Skeletal muscle satellite cell (primary cell): ENCODE measurements at regions not wholly inside any gene's neighbourhood (a gene's known extent, or its start where the extent isn't known, plus 50 kb on each side); places are given as distances from the start of the nearest gene placed in this dataset.

Experiments used
- H3K27me3 ChIP-seq: 2 replicates; pipeline ENCODE4 v1.7.0; 2013; ENCODE audit warnings: low read length; ENCODE audit not compliant: control insufficient read depth, insufficient read depth
- H3K36me3 ChIP-seq: 2 replicates; pipeline ENCODE4 v1.7.0; 2013; ENCODE audit warnings: mild to moderate bottlenecking, control low read depth, low read length; ENCODE audit not compliant: insufficient read depth
- H3K4me1 ChIP-seq: 2 replicates; pipeline ENCODE4 v1.7.0; 2013; ENCODE audit warnings: low read length; ENCODE audit not compliant: control insufficient read depth, insufficient read depth
- H3K4me2 ChIP-seq: 2 replicates; pipeline ENCODE4 v1.7.0; 2013; ENCODE audit warnings: mild to moderate bottlenecking, low read length
- H3K4me3 ChIP-seq: 2 replicates; pipeline ENCODE4 v1.7.0; 2013; ENCODE audit warnings: low read length
- H3K9ac ChIP-seq: 2 replicates; pipeline ENCODE4 v1.7.0; 2013; ENCODE audit warnings: mild to moderate bottlenecking, low read depth, low read length, moderate library complexity
- H3K9me3 ChIP-seq: replicated peaks from 2 replicates; pipeline ENCODE4 v1.7.0; 2013; ENCODE audit warnings: mild to moderate bottlenecking, control low read depth, low read length

GRCh38 chr4:3679851-3680311 is 86.3 kb upstream of the ADRA2C start:
- no peak overlapping the region for H3K4me2 ChIP-seq
- no peak overlapping the region for H3K4me3 ChIP-seq
- H3K9me3 ChIP-seq: no peaks in the 10 kb centered on the region
- no peaks in the 10 kb centered on the region for H3K36me3 ChIP-seq
- H3K9ac ChIP-seq: no peak overlapping the region
- peaks cover 3% of the 10 kb centered on the region for H3K4me1 ChIP-seq
- peaks cover 22% of the 10 kb centered on the region for H3K27me3 ChIP-seq

GRCh38 chr4:3679071-3679825 is 86.9 kb upstream of the ADRA2C start:
- Histone ChIP-seq H3K9me3 (no peaks in the 10 kb centered on the region), H3K27me3 (peaks cover 22% of the 10 kb centered on the region), H3K4me2 (no peak overlapping the region), H3K9ac (no peak overlapping the region), H3K4me3 (no peak overlapping the region), H3K4me1 (peaks cover 3% of the 10 kb centered on the region), H3K36me3 (no peaks in the 10 kb centered on the region)

GRCh38 chr4:3677748-3678070 is 88.5 kb upstream of the ADRA2C start:
- Histone ChIP-seq H3K27me3 (peaks cover 27% of the 10 kb centered on the region), H3K4me2 (no peak overlapping the region), H3K36me3 (no peaks in the 10 kb centered on the region), H3K9me3 (no peaks in the 10 kb centered on the region), H3K9ac (no peak overlapping the region), H3K4me3 (no peak overlapping the region), H3K4me1 (peaks cover 3% of the 10 kb centered on the region)

GRCh38 chr4:3676907-3677747 is 89.1 kb upstream of the ADRA2C start:
- Histone ChIP-seq H3K36me3 (no peaks in the 10 kb centered on the region), H3K9me3 (no peaks in the 10 kb centered on the region), H3K4me2 (no peak overlapping the region), H3K27me3 (peaks cover 27% of the 10 kb centered on the region), H3K4me1 (peaks cover 3% of the 10 kb centered on the region), H3K4me3 (no peak overlapping the region), H3K9ac (no peak overlapping the region)

- Histone ChIP-seq H3K4me1 (peaks cover 3% of the 10 kb centered on the region), H3K9me3 (no peaks in the 10 kb centered on the region), H3K4me3 (no peak overlapping the region), H3K9ac (no peak overlapping the region), H3K36me3 (no peaks in the 10 kb centered on the region), H3K27me3 (peaks cover 27% of the 10 kb centered on the region), H3K4me2 (no peak overlapping the region)
These were observed 90.0 kb upstream of the ADRA2C start for GRCh38 chr4:3676196-3676595.

- Histone ChIP-seq H3K27me3 (peaks cover 24% of the 10 kb centered on the region), H3K4me3 (no peak overlapping the region), H3K36me3 (no peaks in the 10 kb centered on the region), H3K9ac (no peak overlapping the region), H3K4me1 (peaks cover 3% of the 10 kb centered on the region), H3K4me2 (no peak overlapping the region), H3K9me3 (no peaks in the 10 kb centered on the region)
These were observed 90.7 kb upstream of the ADRA2C start for GRCh38 chr4:3675251-3676115.

GRCh38 chr4:3674479-3674851 is 91.7 kb upstream of the ADRA2C start:
- H3K9me3 ChIP-seq: no peaks in the 10 kb centered on the region
- H3K36me3 ChIP-seq: no peaks in the 10 kb centered on the region
- H3K4me2 ChIP-seq: no peak overlapping the region
- no peaks in the 10 kb centered on the region for H3K4me1 ChIP-seq
- H3K9ac ChIP-seq: no peak overlapping the region
- H3K4me3 ChIP-seq: no peak overlapping the region
- peaks cover 24% of the 10 kb centered on the region for H3K27me3 ChIP-seq

- H3K36me3 ChIP-seq: no peaks in the 10 kb centered on the region
- H3K27me3 ChIP-seq: peaks cover 19% of the 10 kb centered on the region
- no peaks in the 10 kb centered on the region for H3K9me3 ChIP-seq
- no peak overlapping the region for H3K9ac ChIP-seq
- no peak overlapping the region for H3K4me2 ChIP-seq
- no peaks in the 10 kb centered on the region for H3K4me1 ChIP-seq
- no peak overlapping the region for H3K4me3 ChIP-seq
These were observed 92.3 kb upstream of the ADRA2C start for GRCh38 chr4:3673716-3674478.

GRCh38 chr4:3673176-3673575 is 93.0 kb upstream of the ADRA2C start:
- Histone ChIP-seq H3K4me1 (no peaks in the 10 kb centered on the region), H3K9ac (no peak overlapping the region), H3K9me3 (no peaks in the 10 kb centered on the region), H3K4me3 (no peak overlapping the region), H3K4me2 (no peak overlapping the region), H3K27me3 (peaks cover 19% of the 10 kb centered on the region), H3K36me3 (no peaks in the 10 kb centered on the region)

GRCh38 chr4:3672465-3672831 is 93.7 kb upstream of the ADRA2C start:
- H3K9me3 ChIP-seq: no peaks in the 10 kb centered on the region
- no peak overlapping the region for H3K4me2 ChIP-seq
- no peak overlapping the region for H3K9ac ChIP-seq
- H3K36me3 ChIP-seq: no peaks in the 10 kb centered on the region
- no peak overlapping the region for H3K4me3 ChIP-seq
- H3K27me3 ChIP-seq: peaks cover 17% of the 10 kb centered on the region
- no peaks in the 10 kb centered on the region for H3K4me1 ChIP-seq
